ENCODE measurements at regions not wholly inside any gene's neighbourhood (a gene's known extent, or its start where the extent isn't known, plus 50 kb on each side); places are given as distances from the start of the nearest gene placed in this dataset.
"Not testable (repeated sequence)": the region's sequence is repeated elsewhere in the genome, so short reads cannot be mapped to it uniquely, and the experiment has no call there.

- DNase-seq (ENCODE audit: low spot score), result no peak
- in situ Hi-C loops (cut with MboI; ENCODE audit: low sequenced_read_pairs, unreplicated experiment), result no loop called here
- TF ChIP-seq, protein P1, sequence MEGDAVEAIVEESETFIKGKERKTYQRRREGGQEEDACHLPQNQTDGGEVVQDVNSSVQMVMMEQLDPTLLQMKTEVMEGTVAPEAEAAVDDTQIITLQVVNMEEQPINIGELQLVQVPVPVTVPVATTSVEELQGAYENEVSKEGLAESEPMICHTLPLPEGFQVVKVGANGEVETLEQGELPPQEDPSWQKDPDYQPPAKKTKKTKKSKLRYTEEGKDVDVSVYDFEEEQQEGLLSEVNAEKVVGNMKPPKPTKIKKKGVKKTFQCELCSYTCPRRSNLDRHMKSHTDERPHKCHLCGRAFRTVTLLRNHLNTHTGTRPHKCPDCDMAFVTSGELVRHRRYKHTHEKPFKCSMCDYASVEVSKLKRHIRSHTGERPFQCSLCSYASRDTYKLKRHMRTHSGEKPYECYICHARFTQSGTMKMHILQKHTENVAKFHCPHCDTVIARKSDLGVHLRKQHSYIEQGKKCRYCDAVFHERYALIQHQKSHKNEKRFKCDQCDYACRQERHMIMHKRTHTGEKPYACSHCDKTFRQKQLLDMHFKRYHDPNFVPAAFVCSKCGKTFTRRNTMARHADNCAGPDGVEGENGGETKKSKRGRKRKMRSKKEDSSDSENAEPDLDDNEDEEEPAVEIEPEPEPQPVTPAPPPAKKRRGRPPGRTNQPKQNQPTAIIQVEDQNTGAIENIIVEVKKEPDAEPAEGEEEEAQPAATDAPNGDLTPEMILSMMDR (IDR thresholded peaks at IDR 0.05; ENCODE audit: borderline replicate concordance, control extremely low read depth, extremely low read depth, insufficient read depth, missing control alignments), result no peak
These were observed 351.1 kb downstream of the ACTR3B start for GRCh38 chr7:153110606-153111005.

DNA sequence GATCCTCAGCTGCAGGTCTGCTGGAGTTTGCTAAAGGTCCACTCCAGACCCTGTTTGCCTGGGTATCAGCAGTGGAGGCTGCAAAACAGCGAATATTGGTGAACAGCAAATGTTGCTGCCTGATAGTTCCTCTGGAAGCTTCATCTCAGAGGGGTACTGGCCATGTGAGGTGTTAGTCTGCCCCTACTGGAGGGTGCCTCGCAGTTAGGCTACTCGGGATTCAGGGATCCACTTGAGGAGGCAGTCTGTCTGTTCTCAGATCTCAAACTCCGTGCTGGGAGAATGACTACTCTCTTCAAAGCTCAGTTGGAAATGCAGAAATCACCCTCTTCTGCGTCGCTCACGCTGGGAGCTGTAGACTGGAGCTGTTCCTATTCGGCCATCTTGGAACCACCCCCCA lies 362.7 kb downstream of the ACTR3B start:
- in situ Hi-C loops (cut with MboI; ENCODE audit: low sequenced_read_pairs, unreplicated experiment); DNase-seq (ENCODE audit: low spot score): not testable (repeated sequence)

DNA sequence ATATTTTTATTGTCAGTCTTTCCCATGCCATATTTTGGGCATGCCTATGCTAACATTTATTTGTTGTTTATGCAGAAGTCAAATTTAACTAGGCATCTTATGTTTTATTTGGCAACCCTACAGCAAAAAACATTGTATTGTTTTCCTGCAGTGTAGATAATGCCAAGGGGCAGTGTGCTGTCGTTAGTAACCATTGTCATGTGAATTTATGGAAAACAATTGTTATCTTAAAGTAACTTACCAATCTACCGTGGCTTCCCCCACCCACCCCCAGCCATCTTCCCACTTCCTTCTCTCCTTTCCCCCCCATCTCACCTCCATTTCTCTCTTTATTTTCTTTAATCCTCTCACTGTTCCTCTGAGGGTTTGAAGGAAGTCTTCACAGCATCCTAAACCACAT lies 370.5 kb downstream of the ACTR3B start:
- no peak for DNase-seq (ENCODE audit: low spot score)
- in situ Hi-C loops (cut with MboI; ENCODE audit: low sequenced_read_pairs, unreplicated experiment), result no loop called here
- TF ChIP-seq, protein P1 (IDR thresholded peaks at IDR 0.05; ENCODE audit: borderline replicate concordance, control extremely low read depth, extremely low read depth, insufficient read depth, missing control alignments), result no peak

GRCh38 chr7:153151766-153152165 lies 392.2 kb downstream of the ACTR3B start:
- no peak for DNase-seq (ENCODE audit: low spot score)
- TF ChIP-seq, protein P1 (IDR thresholded peaks at IDR 0.05; ENCODE audit: borderline replicate concordance, control extremely low read depth, extremely low read depth, insufficient read depth, missing control alignments), result no peak
- in situ Hi-C loops (cut with MboI; ENCODE audit: low sequenced_read_pairs, unreplicated experiment), result no loop called here

DNA sequence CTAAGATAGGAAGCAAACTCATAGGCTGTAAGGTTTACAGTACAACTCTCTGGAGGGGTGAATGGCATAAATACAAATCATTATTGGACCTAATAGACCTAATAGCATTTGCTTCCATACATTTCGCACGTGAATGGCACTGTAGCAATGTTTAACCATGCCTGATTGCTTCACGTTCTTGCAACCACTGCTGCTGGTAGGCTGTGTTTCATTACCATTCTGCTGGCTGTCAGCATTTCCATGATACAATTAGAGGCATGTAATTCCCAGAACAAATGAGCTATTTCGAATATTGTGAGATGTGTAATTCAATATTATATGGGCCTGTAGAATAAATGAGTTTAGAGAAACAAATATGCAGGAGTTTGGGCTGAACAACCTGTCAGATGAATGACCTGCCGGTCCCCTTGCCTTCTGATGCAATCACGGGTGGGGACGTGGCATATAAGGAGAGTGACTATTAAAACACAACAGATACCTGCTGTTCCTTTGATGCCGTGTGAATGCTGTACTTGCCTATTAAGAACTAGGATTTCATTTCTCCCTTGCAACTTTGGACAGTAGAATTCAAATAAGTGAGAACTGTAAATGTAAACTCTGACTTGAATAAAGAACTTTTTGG lies 393.4 kb downstream of the ACTR3B start:
- DNase-seq (ENCODE audit: low spot score), result no peak
- TF ChIP-seq, protein P1 (IDR thresholded peaks at IDR 0.05; ENCODE audit: borderline replicate concordance, control extremely low read depth, extremely low read depth, insufficient read depth, missing control alignments), result no peak
- in situ Hi-C loops (cut with MboI; ENCODE audit: low sequenced_read_pairs, unreplicated experiment), result no loop called here

DNA sequence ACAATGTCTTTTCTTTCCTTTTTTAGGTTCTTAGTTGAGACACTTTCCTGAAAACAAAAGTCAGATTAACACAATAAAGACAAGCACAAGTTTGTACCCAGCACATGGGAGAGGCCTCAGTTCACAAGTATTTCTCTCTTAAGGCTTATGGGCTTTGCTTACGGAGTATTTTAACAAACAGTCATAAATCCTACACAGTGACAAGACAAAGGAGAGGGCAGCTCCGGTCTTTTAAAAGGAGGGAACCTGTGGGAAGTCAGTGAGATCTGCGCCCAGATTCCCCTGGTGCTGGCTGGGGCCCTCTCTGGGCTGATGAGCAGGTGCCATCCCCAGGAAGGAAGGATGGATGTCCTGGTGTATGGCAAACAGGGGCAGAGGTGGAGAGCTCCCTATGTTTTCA lies 398.6 kb downstream of the ACTR3B start:
- TF ChIP-seq, protein P1 (IDR thresholded peaks at IDR 0.05; ENCODE audit: borderline replicate concordance, control extremely low read depth, extremely low read depth, insufficient read depth, missing control alignments), result no peak
- DNase-seq (ENCODE audit: low spot score), result no peak
- in situ Hi-C loops (cut with MboI; ENCODE audit: low sequenced_read_pairs, unreplicated experiment), result no loop called here

- in situ Hi-C loops (cut with MboI; ENCODE audit: low sequenced_read_pairs, unreplicated experiment), result no loop called here
- TF ChIP-seq, protein P1 (IDR thresholded peaks at IDR 0.05; ENCODE audit: borderline replicate concordance, control extremely low read depth, extremely low read depth, insufficient read depth, missing control alignments), result no peak
- DNase-seq (ENCODE audit: low spot score), result no peak
These were observed 410.7 kb downstream of the ACTR3B start for GRCh38 chr7:153170287-153170686.
